GM23248 (cell line): ENCODE measurements at regions not wholly inside any gene's neighbourhood (a gene's known extent, or its start where the extent isn't known, plus 50 kb on each side); places are given as distances from the start of the nearest gene placed in this dataset.
"Not testable (repeated sequence)": the region's sequence is repeated elsewhere in the genome, so short reads cannot be mapped to it uniquely, and the experiment has no call there.

Source experiments
- DNase-seq: peaks from one replicate; pipeline ENCODE4 v3.0.0-alpha.2; 2015
- H2AFZ ChIP-seq: fragments of 200-600 bp; sonication (generic); 2 replicates; pipeline ENCODE4 v1.6.1; 2016; ENCODE audit warnings: antibody characterized with exemption
- H3F3A ChIP-seq: fragments of 200-600 bp; sonication (generic); 2 replicates; pipeline ENCODE4 v1.6.1; 2016; ENCODE audit warnings: mild to moderate bottlenecking, antibody characterized with exemption, mixed run types; ENCODE audit not compliant: insufficient read depth
- H3K27ac ChIP-seq: fragments of 200-600 bp; sonication (generic); 2 replicates; pipeline ENCODE4 v1.5.1; 2016; ENCODE audit warnings: mild to moderate bottlenecking
- H3K27me3 ChIP-seq: fragments of 200-600 bp; sonication (generic); replicated peaks from 2 replicates; pipeline ENCODE4 v1.6.1; 2016; ENCODE audit warnings: mild to moderate bottlenecking; ENCODE audit not compliant: insufficient read depth
- H3K36me3 ChIP-seq: fragments of 200-600 bp; sonication (generic); 2 replicates; pipeline ENCODE4 v1.6.1; 2016; ENCODE audit warnings: low read depth, mild to moderate bottlenecking
- H3K4me1 ChIP-seq: fragments of 200-600 bp; sonication (generic); 2 replicates; pipeline ENCODE4 v1.6.1; 2016; ENCODE audit warnings: mild to moderate bottlenecking; ENCODE audit not compliant: insufficient read depth
- H3K4me2 ChIP-seq: fragments of 200-600 bp; sonication (generic); one replicate; pipeline ENCODE4 v1.6.1; 2016; ENCODE audit warnings: mild to moderate bottlenecking; ENCODE audit not compliant: unreplicated experiment
- H3K4me3 ChIP-seq: fragments of 200-600 bp; sonication (generic); 2 replicates; pipeline ENCODE4 v1.5.1; 2016; ENCODE audit warnings: mild to moderate bottlenecking
- H3K79me2 ChIP-seq: fragments of 200-600 bp; sonication (generic); 2 replicates; pipeline ENCODE4 v1.6.1; 2016; ENCODE audit warnings: mild to moderate bottlenecking; ENCODE audit not compliant: insufficient read depth
- H3K9ac ChIP-seq: fragments of 200-600 bp; sonication (generic); 2 replicates; pipeline ENCODE4 v1.6.1; 2016; ENCODE audit warnings: mild to moderate bottlenecking
- H3K9me2 ChIP-seq: fragments of 200-600 bp; sonication (generic); 2 replicates; pipeline ENCODE4 v1.6.1; 2016; ENCODE audit warnings: mixed run types, mild to moderate bottlenecking, moderate library complexity; ENCODE audit not compliant: insufficient read depth
- H3K9me3 ChIP-seq: fragments of 200-600 bp; sonication (generic); one replicate; pipeline ENCODE4 v1.6.1; 2017; ENCODE audit warnings: low read depth
- H4K20me1 ChIP-seq: fragments of 200-600 bp; sonication (generic); 2 replicates; pipeline ENCODE4 v1.6.0; 2016; ENCODE audit not compliant: insufficient read depth
- EZH2 ChIP-seq: fragments of 200-600 bp; sonication (generic); IDR thresholded peaks from 2 replicates; pipeline ENCODE4 v1.6.1; 2018; ENCODE audit warnings: antibody characterized with exemption, mild to moderate bottlenecking; ENCODE audit not compliant: insufficient read depth, poor library complexity, severe bottlenecking
- EZH2phosphoT487 ChIP-seq: fragments of 200-600 bp; sonication (generic); IDR thresholded peaks from 2 replicates; pipeline ENCODE4 v1.6.1; 2018; ENCODE audit warnings: antibody characterized with exemption, moderate library complexity, mild to moderate bottlenecking, low read depth; ENCODE audit not compliant: insufficient read depth
- WGBS, 2 experiments: methylation state at CpG; one replicate each; pipeline ENCODE4 v1.1.6; 2015 to 2017; ENCODE audit warnings: low lambda C conversion rate in 2 of 2, low coverage in 1 of 2; ENCODE audit errors: missing lambda C conversion rate in 2 of 2; 5-methylcytosine and 5-hydroxymethylcytosine counted together
- in situ Hi-C: fragments of 300-500 bp; cut with MboI; formaldehyde crosslinking; loops from 2 replicates; pipeline ENCODE4 v1.15.0; 2020

DNA sequence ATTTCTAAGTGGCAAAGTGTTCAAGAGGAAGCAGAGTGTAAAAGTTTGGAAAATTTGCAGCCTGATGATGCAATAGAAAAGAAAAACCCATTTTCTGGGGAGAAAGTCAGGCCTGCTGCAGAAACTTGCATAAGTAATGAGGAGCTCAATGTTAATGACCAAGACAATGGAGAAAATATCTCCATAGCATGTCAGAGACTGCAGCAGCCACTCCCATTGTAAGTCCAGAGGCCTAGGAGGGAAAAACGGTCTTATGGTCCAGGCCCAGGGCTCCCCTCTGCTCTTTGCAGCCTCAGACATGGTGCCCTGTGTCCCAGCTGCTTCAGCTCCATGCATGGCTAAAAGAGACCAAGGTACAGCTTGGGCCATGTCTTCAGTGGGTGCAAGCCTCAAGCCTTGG is 96.6 kb upstream of the GMNC start:
- H3K4me3 ChIP-seq, result no peak overlapping the region
- DNase-seq, result no peak
- H3K9me3 ChIP-seq, result no peaks in the 10 kb centered on the region
- H3K4me2 ChIP-seq, result no peak overlapping the region
- no peaks in the 10 kb centered on the region for H3K79me2 ChIP-seq
- H3K9me2 ChIP-seq, result no peaks in the 10 kb centered on the region
- 0% methylated on average over 1 of the region's 1 CpG for WGBS, 2 experiments
- H3K9ac ChIP-seq, result no peak overlapping the region
- in situ Hi-C loops, result no loop called here
- H3K36me3 ChIP-seq, result no peaks in the 10 kb centered on the region
- H3F3A ChIP-seq, result no peaks in the 10 kb centered on the region
- no peaks in the 10 kb centered on the region for H3K27me3 ChIP-seq
- H3K4me1 ChIP-seq, result no peaks in the 10 kb centered on the region
- H2AFZ ChIP-seq, result no peak overlapping the region
- TF ChIP-seq EZH2, result no peak
- TF ChIP-seq EZH2phosphoT487, result no peak
- H3K27ac ChIP-seq, result no peak overlapping the region
- H4K20me1 ChIP-seq, result no peaks in the 10 kb centered on the region

DNA sequence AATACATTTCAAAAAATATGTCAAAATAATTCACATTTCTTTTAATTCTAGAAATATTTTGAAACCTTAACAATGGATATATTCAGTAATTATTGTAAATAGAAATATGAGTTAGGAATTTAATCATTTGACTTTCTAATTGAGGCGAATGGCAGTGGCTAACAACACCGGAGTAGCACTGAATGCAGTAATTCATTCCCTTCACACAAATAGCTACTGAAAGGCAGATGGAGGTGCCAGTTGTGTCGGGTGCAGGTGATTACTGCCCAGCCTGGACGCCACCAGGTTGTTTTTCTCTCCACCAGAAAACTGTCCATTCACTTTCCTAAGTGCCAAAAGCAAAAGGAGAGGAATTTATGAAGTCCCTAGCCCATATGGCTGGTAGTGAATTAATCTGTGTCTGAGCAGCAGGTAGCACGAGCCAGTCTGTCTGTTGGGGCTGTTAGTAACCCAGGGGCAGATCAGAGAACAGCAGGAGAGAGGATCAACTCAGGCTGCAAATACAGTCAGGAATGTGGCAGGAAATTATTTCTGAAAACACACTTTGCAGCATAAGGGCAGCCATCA is 79.3 kb upstream of the GMNC start:
- Histone ChIP-seq H3K4me2 (no peak overlapping the region), H4K20me1 (no peaks in the 10 kb centered on the region), H3K9me3 (no peaks in the 10 kb centered on the region), H3K4me3 (no peak overlapping the region), H3K9me2 (no peaks in the 10 kb centered on the region), H3K27me3 (0 out of 2 replicates have a peak, but pooled peaks cover 8% of the 10 kb centered on the region), H3F3A (no peaks in the 10 kb centered on the region), H3K79me2 (no peaks in the 10 kb centered on the region), H2AFZ (no peak overlapping the region), H3K36me3 (no peaks in the 10 kb centered on the region), H3K4me1 (no peaks in the 10 kb centered on the region), H3K9ac (no peak overlapping the region), H3K27ac (no peak overlapping the region)
- TF ChIP-seq EZH2phosphoT487 (no peak), EZH2 (no peak)
- no peak for DNase-seq
- in situ Hi-C loops, result no loop called here
- WGBS, 2 experiments, result 13 to 14% methylated on average over 5 of the region's 5 CpGs

DNA sequence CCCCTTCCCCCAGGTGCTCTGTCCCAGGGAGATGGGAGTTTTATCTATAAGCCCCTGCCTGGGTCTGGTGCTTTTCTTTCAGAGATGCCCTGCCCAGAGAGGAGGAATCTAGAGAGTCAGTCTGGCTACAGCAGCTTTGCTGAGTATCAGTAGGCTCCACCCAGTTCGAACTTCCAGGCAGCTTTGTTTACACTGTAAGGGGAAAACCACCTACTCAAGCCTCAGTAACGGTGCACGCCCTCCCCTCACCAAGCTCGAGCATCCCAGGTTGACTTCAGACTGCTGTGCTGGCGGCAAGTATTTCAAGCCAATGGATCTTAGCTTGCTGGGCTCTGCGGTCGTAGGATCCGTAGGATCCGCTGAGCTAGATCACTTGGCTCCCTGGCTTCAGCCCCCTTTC is 72.1 kb upstream of the GMNC start:
- H3K4me3 ChIP-seq, in situ Hi-C loops, H3K9ac ChIP-seq, H3K27me3 ChIP-seq, H3K9me3 ChIP-seq, H3K36me3 ChIP-seq, H3K4me1 ChIP-seq, H3K4me2 ChIP-seq, H3K79me2 ChIP-seq, H4K20me1 ChIP-seq, H3F3A ChIP-seq, DNase-seq, H3K9me2 ChIP-seq, H3K27ac ChIP-seq, H2AFZ ChIP-seq: not testable (repeated sequence)
- 48 to 53% methylated on average over 9 of the region's 9 CpGs for WGBS, 2 experiments

DNA sequence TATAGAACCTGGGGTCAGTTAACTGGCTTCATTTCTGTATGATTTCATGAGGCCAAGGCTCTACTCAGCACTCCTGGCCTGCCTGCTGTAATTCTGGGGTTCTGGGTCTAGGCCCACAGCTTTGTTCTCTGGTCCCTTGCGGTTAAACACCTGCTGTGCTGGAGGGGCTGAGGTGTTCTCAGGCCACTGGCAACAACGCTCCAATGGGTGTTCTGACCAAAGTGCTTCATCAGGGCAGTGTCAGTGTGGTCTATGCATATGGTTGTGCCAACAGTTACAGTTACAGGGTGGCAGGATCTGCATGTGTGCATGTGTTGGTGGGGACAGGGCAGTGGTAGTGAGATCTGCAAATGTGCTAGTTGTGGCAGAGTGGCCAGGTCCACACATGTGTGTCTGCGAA is 64.1 kb upstream of the GMNC start:
- in situ Hi-C loops, result no loop called here
- 19 to 25% methylated on average over 3 of the region's 3 CpGs for WGBS, 2 experiments
- no peak overlapping the region for H3K4me2 ChIP-seq
- no peak for TF ChIP-seq EZH2
- no peak for TF ChIP-seq EZH2phosphoT487
- no peaks in the 10 kb centered on the region for H3K9me2 ChIP-seq
- no peak overlapping the region for H2AFZ ChIP-seq
- no peak overlapping the region for H3K4me3 ChIP-seq
- H3K9ac ChIP-seq, result no peak overlapping the region
- no peak overlapping the region for H3K27ac ChIP-seq
- no peaks in the 10 kb centered on the region for H3K27me3 ChIP-seq
- no peak for DNase-seq
- H3K9me3 ChIP-seq, result no peaks in the 10 kb centered on the region
- no peaks in the 10 kb centered on the region for H3K79me2 ChIP-seq
- no peaks in the 10 kb centered on the region for H4K20me1 ChIP-seq
- H3K36me3 ChIP-seq, result no peaks in the 10 kb centered on the region
- H3K4me1 ChIP-seq, result no peaks in the 10 kb centered on the region
- H3F3A ChIP-seq, result no peaks in the 10 kb centered on the region

DNA sequence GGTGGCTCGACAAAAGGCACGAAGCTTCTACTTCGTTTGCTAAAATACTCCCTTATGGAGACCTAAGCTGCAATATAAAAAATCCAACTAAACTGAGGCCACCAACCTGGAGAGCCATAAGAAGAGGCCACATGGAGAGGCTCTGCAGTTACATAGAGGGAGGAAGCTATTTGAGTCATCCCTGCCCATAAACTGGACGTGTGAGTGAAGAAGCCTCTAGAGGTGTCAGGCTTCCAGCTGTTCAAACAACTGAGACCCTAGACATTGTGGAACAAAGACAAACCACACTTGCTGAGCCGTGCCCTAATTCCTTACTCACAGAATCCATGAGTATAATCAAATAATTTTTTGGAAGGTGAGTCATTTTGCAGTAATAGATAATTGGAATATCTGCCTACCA is 50.2 kb upstream of the GMNC start:
- Histone ChIP-seq H3F3A (no peaks in the 10 kb centered on the region), H3K27ac (no peak overlapping the region), H3K9ac (no peak overlapping the region), H2AFZ (no peak overlapping the region), H3K4me1 (no peaks in the 10 kb centered on the region), H3K27me3 (no peaks in the 10 kb centered on the region), H3K4me2 (no peak overlapping the region), H3K9me2 (no peaks in the 10 kb centered on the region), H3K79me2 (no peaks in the 10 kb centered on the region), H4K20me1 (no peaks in the 10 kb centered on the region), H3K36me3 (no peaks in the 10 kb centered on the region), H3K4me3 (no peak overlapping the region), H3K9me3 (no peaks in the 10 kb centered on the region)
- TF ChIP-seq EZH2phosphoT487, result no peak
- TF ChIP-seq EZH2, result no peak
- in situ Hi-C loops, result no loop called here
- 26 to 27% methylated on average over 5 of the region's 5 CpGs for WGBS, 2 experiments
- DNase-seq, result no peak
